Spleen (tissue), 11 donors: ENCODE measurements at regions not wholly inside any gene's neighbourhood (a gene's known extent, or its start where the extent isn't known, plus 50 kb on each side); places are given as distances from the start of the nearest gene placed in this dataset.
A peak's percentile ranks its signal among the peaks of the same experiment; 100 is the strongest.
"Not testable (repeated sequence)": the region's sequence is repeated elsewhere in the genome, so short reads cannot be mapped to it uniquely, and the experiment has no call there.

Experiments used
- DNase-seq: peaks from one replicate; pipeline ENCODE4 v3.0.0-alpha.2; 2020
- H3K27ac ChIP-seq, 8 donors: fragments of 200-600 bp; sonication (generic) in 7 of 8; 1 replicate in 4 of 8; 2 replicates in 4 of 8; pipeline versions ENCODE4 v1.5.0 to v1.8.0; 2016 to 2021; ENCODE audit warnings: inconsistent platforms in 4 of 8, mild to moderate bottlenecking in 4 of 8, moderate library complexity in 1 of 8
- H3K27me3 ChIP-seq, 7 donors: fragments of 200-600 bp; sonication (generic) in 6 of 7; replicated peaks in 1 of 7; 1 replicate in 4 of 7; 2 replicates in 3 of 7; pipeline versions ENCODE4 v1.5.0 to v1.8.0; 2016 to 2021; ENCODE audit warnings: inconsistent platforms in 3 of 7, mild to moderate bottlenecking in 1 of 7
- H3K36me3 ChIP-seq, 6 donors: fragments of 200-600 bp; sonication (generic) in 5 of 6; 1 replicate in 4 of 6; 2 replicates in 2 of 6; pipeline versions ENCODE4 v1.5.0 to v1.8.0; 2016 to 2021; ENCODE audit warnings: inconsistent platforms in 2 of 6
- H3K4me1 ChIP-seq, 6 donors: fragments of 200-600 bp; sonication (generic) in 5 of 6; 1 replicate in 3 of 6; 2 replicates in 3 of 6; pipeline versions ENCODE4 v1.5.0 to v1.8.0; 2016 to 2021; ENCODE audit warnings: inconsistent platforms in 3 of 6
- H3K4me3 ChIP-seq, 8 donors: fragments of 200-600 bp; sonication (generic) in 7 of 8; 1 replicate in 4 of 8; 2 replicates in 4 of 8; pipeline versions ENCODE4 v1.5.0 to v1.8.0; 2016 to 2021; ENCODE audit warnings: inconsistent platforms in 4 of 8, mild to moderate bottlenecking in 4 of 8, moderate library complexity in 2 of 8
- H3K9me3 ChIP-seq, 8 donors: fragments of 200-600 bp; sonication (generic) in 7 of 8; 1 replicate in 4 of 8; 2 replicates in 4 of 8; pipeline versions ENCODE4 v1.5.0 to v1.8.0; 2016 to 2021; ENCODE audit warnings: inconsistent platforms in 4 of 8
- CTCF ChIP-seq, 11 experiments: fragments of 200-600 bp in 7 of 11; fragments of 450-650 bp in 4 of 11; sonication (generic) in 4 of 11; IDR thresholded peaks in 8 of 11; conservative IDR thresholded peaks in 3 of 11; 1 replicate in 7 of 11; 2 replicates in 4 of 11; pipeline versions ENCODE4 v1.4.0 to v1.8.0; 2016 to 2021; ENCODE audit warnings: antibody characterized with exemption in 11 of 11, inconsistent platforms in 4 of 11, mild to moderate bottlenecking in 1 of 11
- POLR2A ChIP-seq, 3 donors: fragments of 450-650 bp; IDR thresholded peaks; one replicate each; pipeline ENCODE4 v1.5.1; 2017; ENCODE audit warnings: antibody characterized with exemption in 3 of 3, mild to moderate bottlenecking in 1 of 3
- POLR2AphosphoS5 ChIP-seq, 3 donors: sonication (generic); formaldehyde crosslinking; IDR thresholded peaks; one replicate each; pipeline ENCODE4 v1.5.1; 2017; ENCODE audit warnings: antibody characterized with exemption in 3 of 3
- WGBS, 5 donors: extraction: QIAGEN DNeasy Blood & Tissue Kit in 3 of 5; methylation state at CpG; one replicate each; pipeline versions ENCODE4 v1.1.5 to v1.1.7; 2013 to 2018; 5-methylcytosine and 5-hydroxymethylcytosine counted together
- intact Hi-C: fragments of 100-400 bp; cut with DNase I; formaldehyde crosslinking; loops from one replicate; pipeline ENCODE4 v1.15.0; 2023; ENCODE audit warnings: low total_unique reads
- donor health status: healthy with polysubstance abuse.
- donor health status: DM: no; HTN: no; CAD: no; lungs with moderate emphysema.
- donor health status: DM: no; HTN: no; CAD: no.
- donor health status: Bipolar disorder and iron deficiency.
- donor health status: healthy.
- donor health status: DM: no; HTN: no; CAD: no.
- donor health status: DM: yes; HTN: yes; CAD: no.

DNA sequence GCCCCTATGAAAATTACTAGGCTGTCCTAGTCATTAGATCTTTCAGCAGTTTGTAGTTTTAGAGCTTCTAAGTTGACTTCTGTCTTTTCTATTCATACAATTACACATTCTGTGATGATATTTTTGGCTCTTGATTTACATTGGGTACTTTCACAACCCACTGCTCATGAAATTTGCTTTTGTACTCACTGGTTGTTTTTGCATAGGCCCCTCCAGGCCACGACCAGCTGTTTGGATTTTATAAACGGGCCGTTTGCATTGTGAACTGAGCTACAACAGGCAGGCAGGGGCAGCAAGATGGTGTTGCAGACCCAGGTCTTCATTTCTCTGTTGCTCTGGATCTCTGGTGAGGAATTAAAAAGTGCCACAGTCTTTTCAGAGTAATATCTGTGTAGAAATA lies 193.8 kb downstream of the RPIA start:
- 31 to 49% (median 37%) methylated on average over 3 of the region's 3 CpGs for WGBS, 5 donors

GRCh38 chr2:88885679-88886416 lies 194.4 kb downstream of the RPIA start:
- Histone ChIP-seq H3K4me1 (peaks cover 0 to 23% (median 8%) of the 10 kb centered on the region in 6 donors), H3K4me3 (peak overlapping the region in 1 of 8 donors; percentile 41), H3K36me3 (no peaks in the 10 kb centered on the region), H3K27ac (peak overlapping the region in 3 of 8 donors; percentile 46 to 71 (median 56)), H3K27me3 (no peaks in the 10 kb centered on the region), H3K9me3 (peaks cover 0 to 6% (median 0%) of the 10 kb centered on the region in 8 donors)
- intact Hi-C loops: loop anchor here (10.0 kb wide), 1 partner anchor 151 kb away; no protein-coding TSS in a partner anchor
- 40 to 56% (median 45%) methylated on average over 7 to 11 of the region's 11 CpGs for WGBS, 5 donors
- peak; percentile 77 for DNase-seq
- TF ChIP-seq POLR2AphosphoS5 (IDR thresholded peaks at IDR 0.05) (peak in 2 of 3 donors; percentile 22 to 43), CTCF (IDR thresholded peaks at IDR 0.05 in 8 of 11, conservative IDR thresholded peaks at IDR 0.05 in 3 of 11) (no peak), POLR2A (IDR thresholded peaks at IDR 0.05) (no peak)

More for the DNA sequence above, 193.8 kb downstream of the RPIA start:
- Histone ChIP-seq H3K4me1 (peaks cover 0 to 28% (median 13%) of the 10 kb centered on the region in 6 donors), H3K4me3 (peak overlapping the region in 1 of 8 donors; percentile 41), H3K27ac (peak overlapping the region in 3 of 8 donors; percentile 46 to 71 (median 56)), H3K9me3 (peaks cover 0 to 6% (median 0%) of the 10 kb centered on the region in 8 donors), H3K27me3 (no peaks in the 10 kb centered on the region), H3K36me3 (no peaks in the 10 kb centered on the region)
- no peak for DNase-seq
- intact Hi-C loops: loop anchor here (10.0 kb wide), 1 partner anchor 150 kb away; no protein-coding TSS in a partner anchor
- TF ChIP-seq CTCF (IDR thresholded peaks at IDR 0.05 in 8 of 11, conservative IDR thresholded peaks at IDR 0.05 in 3 of 11) (no peak), POLR2AphosphoS5 (IDR thresholded peaks at IDR 0.05) (peak in 1 of 3 donors; percentile 59), POLR2A (IDR thresholded peaks at IDR 0.05) (no peak)

- H3K27ac ChIP-seq, H3K4me3 ChIP-seq, H3K9me3 ChIP-seq, H3K27me3 ChIP-seq, H3K36me3 ChIP-seq, DNase-seq: not testable (repeated sequence)
- intact Hi-C loops: loop anchor here (10.0 kb wide), 1 partner anchor 153 kb away; no protein-coding TSS in a partner anchor
- WGBS, 5 donors: 55 to 73% (median 65%) methylated on average over 5 of the region's 5 CpGs
- peaks cover 0 to 19% (median 7%) of the 10 kb centered on the region in 6 donors for H3K4me1 ChIP-seq
Observed at GRCh38 chr2:88887466-88887865, 196.0 kb downstream of the RPIA start.

- Histone ChIP-seq H3K27ac (no peak overlapping the region), H3K4me1 (peaks cover 0 to 2% (median under 1%) of the 10 kb centered on the region in 6 donors), H3K27me3 (no peaks in the 10 kb centered on the region), H3K36me3 (no peaks in the 10 kb centered on the region), H3K9me3 (no peaks in the 10 kb centered on the region), H3K4me3 (no peak overlapping the region)
- DNase-seq: no peak
- intact Hi-C loops: no loop called here
- no peak for TF ChIP-seq POLR2A (IDR thresholded peaks at IDR 0.05)
- no peak for TF ChIP-seq CTCF (IDR thresholded peaks at IDR 0.05 in 8 of 11, conservative IDR thresholded peaks at IDR 0.05 in 3 of 11)
- no peak for TF ChIP-seq POLR2AphosphoS5 (IDR thresholded peaks at IDR 0.05)
- WGBS, 5 donors: 86 to 100% (median 93%) methylated on average over 1 of the region's 1 CpG
Observed at GRCh38 chr2:88892207-88892606, 200.7 kb downstream of the RPIA start.
